SK-N-SH (cell line): ENCODE measurements at regions not wholly inside any gene's neighbourhood (a gene's known extent, or its start where the extent isn't known, plus 50 kb on each side); places are given as distances from the start of the nearest gene placed in this dataset.

Experiments
- CTCF ChIA-PET: fragments of 300-600, 350-600 bp; formaldehyde crosslinking; extraction: SDS; loops from one replicate; lab custom pipeline; 2021; lab: Yijun Ruan, JAX
- POLR2A ChIA-PET: fragments of 350-600 bp; sonication (Branson Sonifier 250); formaldehyde crosslinking; extraction: SDS; loops from one replicate; lab custom pipeline; 2020; ENCODE audit warnings: antibody characterized with exemption, inconsistent platforms; lab: Yijun Ruan, JAX
- DNase-seq: peaks from one replicate; pipeline ENCODE4 v3.0.0; 2012
- H2AFZ ChIP-seq: fragments of 200-600 bp; sonication (generic); 2 replicates; pipeline ENCODE4 v1.8.1; 2016; ENCODE audit warnings: antibody characterized with exemption, mild to moderate bottlenecking, low read depth
- H3F3A ChIP-seq: fragments of 200-600 bp; sonication (generic); replicated peaks from 2 replicates; pipeline ENCODE3; 2016; ENCODE audit warnings: antibody characterized with exemption, mild to moderate bottlenecking; ENCODE audit not compliant: insufficient read depth
- H3K27ac ChIP-seq, 2 experiments: fragments of 200-500 bp in 1 of 2; fragments of 200-600 bp in 1 of 2; sonication (Bioruptor generic) in 1 of 2; sonication (generic), shearing (Covaris generic) in 1 of 2; 2 replicates each; pipeline versions ENCODE4 v1.5.1 to v1.6.1; 2014 to 2016; ENCODE audit warnings: low read depth in 2 of 2, inconsistent platforms in 1 of 2, low read length in 1 of 2, mild to moderate bottlenecking in 1 of 2, mixed read lengths in 1 of 2
- H3K27me3 ChIP-seq: fragments of 200-600 bp; sonication (generic), shearing (Covaris generic); 2 replicates; pipeline ENCODE4 v1.6.1; 2016; ENCODE audit warnings: mixed run types; ENCODE audit not compliant: insufficient read depth
- H3K36me3 ChIP-seq, 2 experiments: fragments of 200-500 bp in 1 of 2; fragments of 200-600 bp in 1 of 2; sonication (Bioruptor generic) in 1 of 2; sonication (generic) in 1 of 2; replicated peaks in 1 of 2; 2 replicates each; pipeline versions ENCODE3 to v1.5.1; 2014 to 2016; ENCODE audit warnings: low read length in 1 of 2, mild to moderate bottlenecking in 1 of 2; ENCODE audit not compliant: insufficient read depth in 2 of 2, control insufficient read depth in 1 of 2
- H3K4me1 ChIP-seq, 2 experiments: fragments of 200-500 bp in 1 of 2; fragments of 200-600 bp in 1 of 2; sonication (Bioruptor generic) in 1 of 2; sonication (generic), shearing (Covaris generic) in 1 of 2; 2 replicates each; pipeline versions ENCODE4 v1.5.1 to v1.6.1; 2014 to 2016; ENCODE audit warnings: low read depth in 1 of 2, low read length in 1 of 2, mixed run types in 1 of 2; ENCODE audit not compliant: insufficient read depth in 2 of 2, control insufficient read depth in 1 of 2
- H3K4me2 ChIP-seq: fragments of 200-600 bp; sonication (generic), shearing (Covaris generic); 2 replicates; pipeline ENCODE4 v1.6.1; 2017; ENCODE audit warnings: mixed run types
- H3K4me3 ChIP-seq, 2 experiments: fragments of 200-500 bp in 1 of 2; fragments of 200-600 bp in 1 of 2; sonication (Bioruptor generic) in 1 of 2; sonication (generic), shearing (Covaris generic) in 1 of 2; 2 replicates each; pipeline versions ENCODE4 v1.5.1 to v1.8.1; 2014 to 2016; ENCODE audit warnings: low read depth in 2 of 2, inconsistent platforms in 1 of 2, low read length in 1 of 2, mild to moderate bottlenecking in 1 of 2, mixed read lengths in 1 of 2, moderate library complexity in 1 of 2
- H3K79me2 ChIP-seq: fragments of 200-600 bp; sonication (generic); 2 replicates; pipeline ENCODE4 v1.8.1; 2017; ENCODE audit warnings: mild to moderate bottlenecking; ENCODE audit not compliant: insufficient read depth
- H3K9ac ChIP-seq: fragments of 200-600 bp; sonication (generic); 2 replicates; pipeline ENCODE4 v1.6.1; 2017; ENCODE audit warnings: mixed run types
- H3K9me2 ChIP-seq: fragments of 200-600 bp; sonication (generic); 2 replicates; pipeline ENCODE4 v1.6.1; 2017; ENCODE audit warnings: mixed run types
- H3K9me3 ChIP-seq: fragments of 200-600 bp; sonication (generic); 2 replicates; pipeline ENCODE4 v1.6.1; 2017; ENCODE audit warnings: mixed run types, mild to moderate bottlenecking, moderate library complexity
- H4K20me1 ChIP-seq: fragments of 200-600 bp; sonication (generic); 2 replicates; pipeline ENCODE4 v1.6.1; 2017; ENCODE audit warnings: mild to moderate bottlenecking, mixed run types; ENCODE audit not compliant: insufficient read depth
- CTCF ChIP-seq: fragments of 200-600 bp; sonication (generic); IDR thresholded peaks from 2 replicates; pipeline ENCODE4 v1.6.1; 2017; ENCODE audit warnings: antibody characterized with exemption, mild to moderate bottlenecking, moderate library complexity
- ELF1 ChIP-seq: IDR thresholded peaks from 2 replicates; pipeline ENCODE4 v1.4.0; 2012
- FOXM1 ChIP-seq: IDR thresholded peaks from 2 replicates; pipeline ENCODE4 v1.4.0; 2012; ENCODE audit warnings: low read depth, mild to moderate bottlenecking
- GATA2 ChIP-seq: sonication (generic); formaldehyde crosslinking; IDR thresholded peaks from 2 replicates; pipeline ENCODE4 v1.5.0; 2020; ENCODE audit warnings: mild to moderate bottlenecking, missing genetic modification reagents
- IRF3 ChIP-seq: fragments of 150-350 bp; IDR thresholded peaks from 2 replicates; pipeline ENCODE4 v1.6.1; 2016; ENCODE audit warnings: mild to moderate bottlenecking, low read depth, low read length
- MXI1 ChIP-seq: IDR thresholded peaks from 2 replicates; pipeline ENCODE4 v1.6.1; 2012; ENCODE audit warnings: mild to moderate bottlenecking, low read depth, low read length, improper control_type of control experiment
- NFIC ChIP-seq: IDR thresholded peaks from 2 replicates; pipeline ENCODE4 v1.4.0; 2012; ENCODE audit warnings: borderline replicate concordance
- RAD21 ChIP-seq: IDR thresholded peaks from 2 replicates; pipeline ENCODE4 v1.6.1; 2012; ENCODE audit warnings: mild to moderate bottlenecking, low read length
- RCOR1 ChIP-seq: fragments of 150-350 bp; IDR thresholded peaks from 2 replicates; pipeline ENCODE4 v1.6.1; 2017; ENCODE audit warnings: antibody characterized with exemption, low read length
- REST ChIP-seq: IDR thresholded peaks from 2 replicates; pipeline ENCODE4 v1.6.1; 2012; ENCODE audit warnings: mild to moderate bottlenecking, low read depth, low read length, moderate library complexity
- RXRA ChIP-seq: IDR thresholded peaks from 2 replicates; pipeline ENCODE4 v1.4.0; 2012; ENCODE audit warnings: low read depth, mild to moderate bottlenecking, borderline replicate concordance
- SMC3 ChIP-seq: IDR thresholded peaks from 2 replicates; pipeline ENCODE4 v1.6.1; 2012; ENCODE audit warnings: low read depth, low read length, improper control_type of control experiment
- TCF12 ChIP-seq: IDR thresholded peaks from 2 replicates; pipeline ENCODE4 v1.4.0; 2012
- TEAD4 ChIP-seq: IDR thresholded peaks from 2 replicates; pipeline ENCODE4 v1.4.0; 2012; ENCODE audit warnings: mild to moderate bottlenecking, borderline replicate concordance; ENCODE audit not compliant: insufficient read depth
- USF1 ChIP-seq: IDR thresholded peaks from 2 replicates; pipeline ENCODE4 v1.4.0; 2012; ENCODE audit warnings: low read depth, borderline replicate concordance
- ZBTB33 ChIP-seq: IDR thresholded peaks from 2 replicates; pipeline ENCODE4 v1.4.0; 2012; ENCODE audit warnings: low read depth, borderline replicate concordance
- WGBS: methylation state at CpG from one replicate; pipeline ENCODE4 v1.1.6; 2017; ENCODE audit warnings: low lambda C conversion rate; 5-methylcytosine and 5-hydroxymethylcytosine counted together

GRCh38 chr7:115136796-115137443, 215.0 kb downstream of the MDFIC start:
- no peaks in the 10 kb centered on the region for H3K79me2 ChIP-seq
- no peaks in the 10 kb centered on the region for H3K4me1 ChIP-seq
- H3K4me3 ChIP-seq, result no peak overlapping the region
- no peak overlapping the region for H2AFZ ChIP-seq
- no peak for DNase-seq
- no peak overlapping the region for H3K4me2 ChIP-seq
- H3K27ac ChIP-seq, result no peak overlapping the region
- no peaks in the 10 kb centered on the region for H3K27me3 ChIP-seq
- H3K36me3 ChIP-seq, result no peaks in the 10 kb centered on the region
- TF ChIP-seq RXRA, result no peak
- TF ChIP-seq IRF3, result no peak
- TF ChIP-seq TEAD4, result no peak
- no peak for TF ChIP-seq ELF1
- no peak for TF ChIP-seq FOXM1
- POLR2A ChIA-PET, result no interaction called here
- WGBS, result 8% methylated on average over 3 of the region's 3 CpGs
- H3K9me2 ChIP-seq, result no peaks in the 10 kb centered on the region
- no peaks in the 10 kb centered on the region for H3K9me3 ChIP-seq
- no peaks in the 10 kb centered on the region for H4K20me1 ChIP-seq
- H3F3A ChIP-seq, result no peaks in the 10 kb centered on the region
- H3K9ac ChIP-seq, result no peak overlapping the region
- CTCF ChIA-PET, result no interaction called here

GRCh38 chr7:115135769-115136410, 214.0 kb downstream of the MDFIC start:
- no peaks in the 10 kb centered on the region for H3K9me2 ChIP-seq
- H2AFZ ChIP-seq, result no peak overlapping the region
- ChIA-PET POLR2A (no interaction called here), CTCF (no interaction called here)
- no peaks in the 10 kb centered on the region for H3K36me3 ChIP-seq
- no peak overlapping the region for H3K9ac ChIP-seq
- 9% methylated on average over 1 of the region's 1 CpG for WGBS
- H4K20me1 ChIP-seq, result no peaks in the 10 kb centered on the region
- H3K4me1 ChIP-seq, result no peaks in the 10 kb centered on the region
- H3K79me2 ChIP-seq, result no peaks in the 10 kb centered on the region
- H3K27ac ChIP-seq, result no peak overlapping the region
- no peaks in the 10 kb centered on the region for H3K27me3 ChIP-seq
- no peaks in the 10 kb centered on the region for H3K9me3 ChIP-seq
- no peaks in the 10 kb centered on the region for H3F3A ChIP-seq
- H3K4me2 ChIP-seq, result no peak overlapping the region
- no peak for DNase-seq
- H3K4me3 ChIP-seq, result no peak overlapping the region
- no peak for TF ChIP-seq NFIC
- no peak for TF ChIP-seq TCF12
- TF ChIP-seq REST, result no peak
- no peak for TF ChIP-seq SMC3
- TF ChIP-seq MXI1, result no peak
- no peak for TF ChIP-seq CTCF
- no peak for TF ChIP-seq RAD21
- no peak for TF ChIP-seq IRF3
- TF ChIP-seq RCOR1, result no peak
- TF ChIP-seq USF1, result no peak
- TF ChIP-seq ZBTB33, result no peak
- TF ChIP-seq GATA2, result no peak
